RWPE2 (cell line): ENCODE measurements at regions not wholly inside any gene's neighbourhood (a gene's known extent, or its start where the extent isn't known, plus 50 kb on each side); places are given as distances from the start of the nearest gene placed in this dataset.
A peak's percentile ranks its signal among the peaks of the same experiment; 100 is the strongest.

ENCODE experiments used
- ATAC-seq: fragments of 200-7000 bp; cut with Tn5 transposase; 3 replicates; pipeline ENCODE4 v1.9.1; 2021; ENCODE audit warnings: low read depth
- DNase-seq: peaks from one replicate; pipeline ENCODE4 v3.0.0-alpha.2; 2020; ENCODE audit warnings: low spot score
- H3K27ac ChIP-seq: fragments of 450-650 bp; 2 replicates; pipeline ENCODE4 v1.5.1; 2017; ENCODE audit warnings: mild to moderate bottlenecking; ENCODE audit not compliant: poor library complexity, severe bottlenecking
- H3K27me3 ChIP-seq: fragments of 250-450 bp; sonication (Bioruptor Pico); 2 replicates; pipeline ENCODE4 v1.5.1; 2021; ENCODE audit warnings: mild to moderate bottlenecking, moderate library complexity; ENCODE audit not compliant: insufficient read depth, poor library complexity, severe bottlenecking
- H3K36me3 ChIP-seq: fragments of 250-450 bp; sonication (Bioruptor Pico); 2 replicates; pipeline ENCODE4 v1.5.1; 2020; ENCODE audit warnings: low read depth, mild to moderate bottlenecking, moderate library complexity
- H3K4me1 ChIP-seq: fragments of 250-450 bp; sonication (Bioruptor Pico); 2 replicates; pipeline ENCODE4 v1.5.1; 2021; ENCODE audit warnings: mild to moderate bottlenecking, moderate library complexity; ENCODE audit not compliant: insufficient read depth, poor library complexity, severe bottlenecking
- H3K4me3 ChIP-seq: fragments of 250-450 bp; sonication (Bioruptor Pico); 2 replicates; pipeline ENCODE4 v1.5.1; 2021; ENCODE audit warnings: mild to moderate bottlenecking, moderate library complexity; ENCODE audit not compliant: severe bottlenecking
- H3K9me3 ChIP-seq: fragments of 250-450 bp; sonication (Bioruptor Pico); 2 replicates; pipeline ENCODE4 v1.5.1; 2021; ENCODE audit warnings: mild to moderate bottlenecking, moderate library complexity; ENCODE audit not compliant: severe bottlenecking
- TF ChIP-seq, protein P1 (sequence below): fragments of 450-650 bp; IDR thresholded peaks from one replicate; pipeline ENCODE4 v1.5.1; 2017; ENCODE audit warnings: mild to moderate bottlenecking, moderate library complexity; ENCODE audit not compliant: poor library complexity, severe bottlenecking

DNA sequence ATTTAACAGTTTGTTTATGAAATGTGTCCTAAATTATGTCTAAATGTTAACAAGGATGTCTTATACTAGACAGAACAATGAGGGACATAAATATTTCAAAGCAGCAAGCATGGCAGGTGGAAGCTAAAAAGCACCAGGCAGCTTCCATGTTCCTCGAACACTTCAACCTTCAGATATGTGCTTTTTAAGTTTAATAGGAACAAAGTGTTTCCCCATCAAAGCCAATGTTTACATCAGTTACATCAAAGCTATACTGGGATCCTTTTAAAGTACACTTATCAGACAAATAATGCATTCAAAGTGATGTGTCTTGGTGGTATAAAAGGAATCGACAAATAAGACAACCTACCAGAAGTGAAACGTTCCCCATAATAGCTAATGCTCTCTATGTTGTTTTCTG lies 2841.1 kb upstream of the PCDH20 start:
- Histone ChIP-seq H3K4me3 (no peak overlapping the region), H3K27ac (no peak overlapping the region), H3K4me1 (no peaks in the 10 kb centered on the region), H3K27me3 (no peaks in the 10 kb centered on the region), H3K36me3 (no peaks in the 10 kb centered on the region), H3K9me3 (no peaks in the 10 kb centered on the region)
- DNase-seq: no peak
- TF ChIP-seq, protein P1, sequence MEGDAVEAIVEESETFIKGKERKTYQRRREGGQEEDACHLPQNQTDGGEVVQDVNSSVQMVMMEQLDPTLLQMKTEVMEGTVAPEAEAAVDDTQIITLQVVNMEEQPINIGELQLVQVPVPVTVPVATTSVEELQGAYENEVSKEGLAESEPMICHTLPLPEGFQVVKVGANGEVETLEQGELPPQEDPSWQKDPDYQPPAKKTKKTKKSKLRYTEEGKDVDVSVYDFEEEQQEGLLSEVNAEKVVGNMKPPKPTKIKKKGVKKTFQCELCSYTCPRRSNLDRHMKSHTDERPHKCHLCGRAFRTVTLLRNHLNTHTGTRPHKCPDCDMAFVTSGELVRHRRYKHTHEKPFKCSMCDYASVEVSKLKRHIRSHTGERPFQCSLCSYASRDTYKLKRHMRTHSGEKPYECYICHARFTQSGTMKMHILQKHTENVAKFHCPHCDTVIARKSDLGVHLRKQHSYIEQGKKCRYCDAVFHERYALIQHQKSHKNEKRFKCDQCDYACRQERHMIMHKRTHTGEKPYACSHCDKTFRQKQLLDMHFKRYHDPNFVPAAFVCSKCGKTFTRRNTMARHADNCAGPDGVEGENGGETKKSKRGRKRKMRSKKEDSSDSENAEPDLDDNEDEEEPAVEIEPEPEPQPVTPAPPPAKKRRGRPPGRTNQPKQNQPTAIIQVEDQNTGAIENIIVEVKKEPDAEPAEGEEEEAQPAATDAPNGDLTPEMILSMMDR: no peak
- no peak for ATAC-seq

DNA sequence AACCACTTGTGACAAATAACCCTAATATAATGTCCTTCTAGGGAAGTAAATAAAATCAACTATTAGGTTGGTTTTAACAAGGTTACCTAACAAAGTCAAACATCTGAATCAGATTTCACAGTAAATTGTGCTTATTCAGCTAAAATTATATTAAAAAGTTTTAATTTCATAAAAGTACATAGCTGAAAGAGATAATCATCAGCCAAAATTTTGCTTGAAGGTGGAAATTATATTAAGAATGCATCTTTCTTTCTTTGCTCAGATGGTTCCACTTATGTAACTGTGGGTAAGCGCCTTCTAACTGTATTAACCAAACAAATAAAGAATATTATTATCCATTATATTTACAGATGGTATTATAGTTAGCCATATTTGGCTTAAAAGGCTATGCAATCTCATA lies 2840.3 kb upstream of the PCDH20 start:
- H3K27me3 ChIP-seq: no peaks in the 10 kb centered on the region
- no peak overlapping the region for H3K27ac ChIP-seq

DNA sequence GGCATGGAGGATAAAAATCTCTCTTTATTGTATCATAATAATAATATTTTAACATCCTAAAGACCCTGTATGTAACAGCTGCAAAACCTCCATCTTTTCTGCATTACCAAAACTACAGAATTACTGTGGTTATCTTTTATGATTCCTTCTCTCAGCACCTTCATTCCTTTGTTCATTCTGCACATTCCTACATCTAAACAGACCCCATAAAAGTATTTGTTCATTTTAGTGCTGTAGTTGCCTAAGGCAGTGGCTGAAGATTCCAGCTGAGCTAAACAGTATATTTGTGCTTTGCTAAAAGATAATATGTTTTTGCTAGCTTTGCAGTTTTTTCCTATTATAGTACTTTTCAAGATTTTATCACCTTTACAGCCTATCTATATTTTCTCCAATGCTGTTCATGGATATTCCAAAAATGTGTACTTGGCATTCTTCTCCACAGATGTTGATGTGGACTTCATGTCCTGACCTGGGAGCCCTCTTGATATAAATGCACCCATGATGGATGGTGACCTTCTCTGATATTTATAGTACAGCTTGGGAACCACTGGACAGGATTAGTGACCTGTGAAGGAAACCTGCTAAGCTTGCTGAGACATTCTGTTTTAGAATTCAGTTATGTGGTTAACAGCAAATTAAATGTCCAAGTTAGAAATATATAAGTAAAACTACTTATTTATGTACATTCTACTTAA lies 2832.9 kb upstream of the PCDH20 start:
- Histone ChIP-seq H3K27ac (no peak overlapping the region), H3K4me1 (no peaks in the 10 kb centered on the region), H3K4me3 (no peak overlapping the region), H3K9me3 (no peaks in the 10 kb centered on the region), H3K36me3 (no peaks in the 10 kb centered on the region), H3K27me3 (no peaks in the 10 kb centered on the region)
- DNase-seq: no peak
- ATAC-seq: no peak
- TF ChIP-seq, protein P1: no peak

More for the DNA sequence above, 2840.3 kb upstream of the PCDH20 start:
- TF ChIP-seq, protein P1: no peak
- no peaks in the 10 kb centered on the region for H3K9me3 ChIP-seq
- H3K36me3 ChIP-seq: no peaks in the 10 kb centered on the region
- H3K4me1 ChIP-seq: no peaks in the 10 kb centered on the region
- no peak for ATAC-seq
- no peak for DNase-seq
- H3K4me3 ChIP-seq: no peak overlapping the region

DNA sequence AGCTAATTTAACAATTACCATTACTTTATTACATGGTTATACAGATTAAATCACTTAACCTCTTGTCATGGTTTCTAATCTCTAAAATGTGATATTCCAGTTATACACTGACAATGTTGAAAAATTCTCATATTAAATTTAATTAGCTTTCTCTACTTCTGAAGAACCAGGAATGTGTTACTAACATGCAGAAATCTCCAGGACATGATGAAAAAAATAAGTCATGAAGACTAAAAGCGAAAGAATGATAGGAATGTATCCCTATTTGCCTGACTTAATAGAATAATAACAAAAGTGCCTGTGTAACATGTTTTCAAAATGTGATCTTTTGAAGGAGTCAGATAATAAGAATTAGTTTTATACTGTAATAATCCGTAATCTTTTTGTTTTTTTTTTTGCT lies 2823.7 kb upstream of the PCDH20 start:
- Histone ChIP-seq H3K27me3 (no peaks in the 10 kb centered on the region), H3K4me3 (no peak overlapping the region), H3K4me1 (no peaks in the 10 kb centered on the region), H3K9me3 (no peaks in the 10 kb centered on the region), H3K36me3 (no peaks in the 10 kb centered on the region), H3K27ac (no peak overlapping the region)
- TF ChIP-seq, protein P1: no peak
- DNase-seq (no peak), ATAC-seq (peak; percentile 45; the same call in 1 of the 3 replicates)

DNA sequence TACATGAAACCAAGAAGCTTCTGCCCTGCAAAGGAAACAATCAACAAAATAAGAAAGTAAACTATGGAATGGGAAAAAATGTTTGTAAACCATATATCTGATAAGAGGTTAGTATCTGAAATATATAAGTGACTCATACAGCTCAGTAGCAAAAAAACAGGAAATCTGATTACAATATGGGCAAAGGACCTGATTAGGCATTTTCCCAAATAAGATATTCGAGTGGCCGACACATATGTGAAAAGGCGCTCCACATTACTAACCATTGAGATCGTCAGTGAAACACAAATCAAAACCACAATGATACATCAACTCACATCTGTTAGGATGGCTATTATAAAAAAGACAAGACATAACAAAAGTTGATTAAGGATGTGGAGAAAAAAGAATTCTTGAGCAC lies 2818.6 kb upstream of the PCDH20 start:
- Histone ChIP-seq H3K4me3 (no peak overlapping the region), H3K4me1 (no peaks in the 10 kb centered on the region), H3K9me3 (no peaks in the 10 kb centered on the region), H3K27me3 (no peaks in the 10 kb centered on the region), H3K36me3 (no peaks in the 10 kb centered on the region), H3K27ac (no peak overlapping the region)
- ATAC-seq (no peak), DNase-seq (no peak)
- TF ChIP-seq, protein P1: no peak
